ENCODE measurements at regions not wholly inside any gene's neighbourhood (a gene's known extent, or its start where the extent isn't known, plus 50 kb on each side); places are given as distances from the start of the nearest gene placed in this dataset.

DNA sequence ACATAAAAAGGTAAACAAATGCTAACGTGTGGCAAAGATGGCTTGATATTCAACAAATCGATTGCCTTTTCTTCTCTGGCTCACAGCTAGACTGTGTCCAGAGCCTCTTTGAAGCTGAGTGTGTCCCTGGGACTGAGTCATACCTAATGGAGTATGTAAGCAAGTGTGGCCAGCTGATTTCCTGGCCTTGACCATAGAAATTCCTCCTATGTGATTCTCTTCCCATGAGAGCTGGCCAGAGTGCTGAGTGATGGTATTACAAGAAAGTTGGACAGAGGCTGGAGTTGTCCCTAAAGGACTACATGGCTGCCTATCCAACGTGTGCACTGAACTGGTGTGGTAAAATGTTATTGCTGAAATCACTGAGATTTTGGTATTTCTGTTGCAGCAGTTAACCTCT, 320.1 kb upstream of the SLC10A2 start:
- Mint-ChIP-seq H3K4me3 (no peak overlapping the region), H3K4me1 (no peaks in the 10 kb centered on the region; the same call in 2 of the 3 replicates), H3K27me3 (ENCODE audit: insufficient read depth, low read depth, poor library complexity) (peaks cover 4% of the 10 kb centered on the region), H3K9me3 (peaks cover 19% of the 10 kb centered on the region), H3K36me3 (ENCODE audit: low read depth) (peaks cover 20% of the 10 kb centered on the region), H3K27ac (no peak overlapping the region)
- H3K27me3 ChIP-seq (ENCODE audit: insufficient read depth) = no peaks in the 10 kb centered on the region
- no peaks in the 10 kb centered on the region for H3F3A ChIP-seq (replicated peaks; ENCODE audit: low read depth)
- TF ChIP-seq NANOG (IDR thresholded peaks at IDR 0.05; ENCODE audit: borderline replicate concordance) (no peak), JUNB (IDR thresholded peaks at IDR 0.05; ENCODE audit: unreplicated experiment) (no peak), REST (IDR thresholded peaks at IDR 0.05; ENCODE audit: unreplicated experiment) (peak; percentile 55), EZH2 (IDR thresholded peaks at IDR 0.05; ENCODE audit: low read depth, unreplicated experiment) (no peak)
- TF ChIP-seq, protein P1, sequence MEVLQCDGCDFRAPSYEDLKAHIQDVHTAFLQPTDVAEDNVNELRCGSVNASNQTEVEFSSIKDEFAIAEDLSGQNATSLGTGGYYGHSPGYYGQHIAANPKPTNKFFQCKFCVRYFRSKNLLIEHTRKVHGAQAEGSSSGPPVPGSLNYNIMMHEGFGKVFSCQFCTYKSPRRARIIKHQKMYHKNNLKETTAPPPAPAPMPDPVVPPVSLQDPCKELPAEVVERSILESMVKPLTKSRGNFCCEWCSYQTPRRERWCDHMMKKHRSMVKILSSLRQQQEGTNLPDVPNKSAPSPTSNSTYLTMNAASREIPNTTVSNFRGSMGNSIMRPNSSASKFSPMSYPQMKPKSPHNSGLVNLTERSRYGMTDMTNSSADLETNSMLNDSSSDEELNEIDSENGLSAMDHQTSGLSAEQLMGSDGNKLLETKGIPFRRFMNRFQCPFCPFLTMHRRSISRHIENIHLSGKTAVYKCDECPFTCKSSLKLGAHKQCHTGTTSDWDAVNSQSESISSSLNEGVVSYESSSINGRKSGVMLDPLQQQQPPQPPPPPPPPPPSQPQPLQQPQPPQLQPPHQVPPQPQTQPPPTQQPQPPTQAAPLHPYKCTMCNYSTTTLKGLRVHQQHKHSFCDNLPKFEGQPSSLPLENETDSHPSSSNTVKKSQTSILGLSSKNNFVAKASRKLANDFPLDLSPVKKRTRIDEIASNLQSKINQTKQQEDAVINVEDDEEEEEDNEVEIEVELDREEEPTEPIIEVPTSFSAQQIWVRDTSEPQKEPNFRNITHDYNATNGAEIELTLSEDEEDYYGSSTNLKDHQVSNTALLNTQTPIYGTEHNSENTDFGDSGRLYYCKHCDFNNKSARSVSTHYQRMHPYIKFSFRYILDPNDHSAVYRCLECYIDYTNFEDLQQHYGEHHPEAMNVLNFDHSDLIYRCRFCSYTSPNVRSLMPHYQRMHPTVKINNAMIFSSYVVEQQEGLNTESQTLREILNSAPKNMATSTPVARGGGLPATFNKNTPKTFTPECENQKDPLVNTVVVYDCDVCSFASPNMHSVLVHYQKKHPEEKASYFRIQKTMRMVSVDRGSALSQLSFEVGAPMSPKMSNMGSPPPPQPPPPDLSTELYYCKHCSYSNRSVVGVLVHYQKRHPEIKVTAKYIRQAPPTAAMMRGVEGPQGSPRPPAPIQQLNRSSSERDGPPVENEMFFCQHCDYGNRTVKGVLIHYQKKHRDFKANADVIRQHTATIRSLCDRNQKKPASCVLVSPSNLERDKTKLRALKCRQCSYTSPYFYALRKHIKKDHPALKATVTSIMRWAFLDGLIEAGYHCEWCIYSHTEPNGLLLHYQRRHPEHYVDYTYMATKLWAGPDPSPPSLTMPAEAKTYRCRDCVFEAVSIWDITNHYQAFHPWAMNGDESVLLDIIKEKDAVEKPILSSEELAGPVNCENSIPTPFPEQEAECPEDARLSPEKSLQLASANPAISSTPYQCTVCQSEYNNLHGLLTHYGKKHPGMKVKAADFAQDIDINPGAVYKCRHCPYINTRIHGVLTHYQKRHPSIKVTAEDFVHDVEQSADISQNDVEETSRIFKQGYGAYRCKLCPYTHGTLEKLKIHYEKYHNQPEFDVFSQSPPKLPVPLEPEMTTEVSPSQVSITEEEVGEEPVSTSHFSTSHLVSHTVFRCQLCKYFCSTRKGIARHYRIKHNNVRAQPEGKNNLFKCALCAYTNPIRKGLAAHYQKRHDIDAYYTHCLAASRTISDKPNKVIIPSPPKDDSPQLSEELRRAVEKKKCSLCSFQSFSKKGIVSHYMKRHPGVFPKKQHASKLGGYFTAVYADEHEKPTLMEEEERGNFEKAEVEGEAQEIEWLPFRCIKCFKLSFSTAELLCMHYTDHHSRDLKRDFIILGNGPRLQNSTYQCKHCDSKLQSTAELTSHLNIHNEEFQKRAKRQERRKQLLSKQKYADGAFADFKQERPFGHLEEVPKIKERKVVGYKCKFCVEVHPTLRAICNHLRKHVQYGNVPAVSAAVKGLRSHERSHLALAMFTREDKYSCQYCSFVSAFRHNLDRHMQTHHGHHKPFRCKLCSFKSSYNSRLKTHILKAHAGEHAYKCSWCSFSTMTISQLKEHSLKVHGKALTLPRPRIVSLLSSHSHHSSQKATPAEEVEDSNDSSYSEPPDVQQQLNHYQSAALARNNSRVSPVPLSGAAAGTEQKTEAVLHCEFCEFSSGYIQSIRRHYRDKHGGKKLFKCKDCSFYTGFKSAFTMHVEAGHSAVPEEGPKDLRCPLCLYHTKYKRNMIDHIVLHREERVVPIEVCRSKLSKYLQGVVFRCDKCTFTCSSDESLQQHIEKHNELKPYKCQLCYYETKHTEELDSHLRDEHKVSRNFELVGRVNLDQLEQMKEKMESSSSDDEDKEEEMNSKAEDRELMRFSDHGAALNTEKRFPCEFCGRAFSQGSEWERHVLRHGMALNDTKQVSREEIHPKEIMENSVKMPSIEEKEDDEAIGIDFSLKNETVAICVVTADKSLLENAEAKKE (CRISPR knock-in tag; IDR thresholded peaks at IDR 0.05) = no peak
- peak overlapping the region; percentile 60; the same call in 1 of the 2 replicates for H2AFZ ChIP-seq
- no peak overlapping the region for H3K27ac ChIP-seq (ENCODE audit: low read depth)
- H3K4me2 ChIP-seq = no peak overlapping the region
- H3K79me2 ChIP-seq (replicated peaks; ENCODE audit: insufficient read depth) = no peaks in the 10 kb centered on the region
- H4K20me1 ChIP-seq (replicated peaks; ENCODE audit: insufficient read depth) = no peaks in the 10 kb centered on the region
- H3K4me1 ChIP-seq (ENCODE audit: insufficient read depth) = no peaks in the 10 kb centered on the region
- DNase-seq (ENCODE audit: low spot score) (no peak), ATAC-seq (no peak)
- H3K36me3 ChIP-seq (ENCODE audit: insufficient read depth) = no peaks in the 10 kb centered on the region; the same call in 1 of the 2 replicates
- no peak overlapping the region for H3K4me3 ChIP-seq
- H3K9me2 ChIP-seq (ENCODE audit: insufficient read depth) = peaks cover 8% of the 10 kb centered on the region; the same call in 1 of the 2 replicates

Data from GM23338 (cell line).